ENCODE measurements at regions not wholly inside any gene's neighbourhood (a gene's known extent, or its start where the extent isn't known, plus 50 kb on each side); places are given as distances from the start of the nearest gene placed in this dataset.

- no peaks in the 10 kb centered on the region for H4K20me1 ChIP-seq (ENCODE audit: insufficient read depth, low read length)
- H4K8ac ChIP-seq (ENCODE audit: low read depth in 2 of 2, low read length in 2 of 2), result no peak overlapping the region
- H2BK120ac ChIP-seq (ENCODE audit: low read depth, low read length), result no peak overlapping the region
- TF ChIP-seq RAD21 (IDR thresholded peaks at IDR 0.05; ENCODE audit: low read length) (no peak), BHLHE40 (IDR thresholded peaks at IDR 0.05; ENCODE audit: low read depth, low read length) (no peak), MXI1 (IDR thresholded peaks at IDR 0.05; ENCODE audit: borderline replicate concordance, low read depth, low read length) (no peak), MAFK (IDR thresholded peaks at IDR 0.05; ENCODE audit: low read depth, low read length) (no peak), NFE2L2 (IDR thresholded peaks at IDR 0.05; ENCODE audit: low read depth, low read length) (no peak), SMC3 (IDR thresholded peaks at IDR 0.05; ENCODE audit: low read depth, low read length) (no peak), RFX5 (IDR thresholded peaks at IDR 0.05; ENCODE audit: low read depth, low read length) (no peak), POLR2A (IDR thresholded peaks at IDR 0.05; ENCODE audit: low read depth, low read length) (no peak)
- TF ChIP-seq, protein P1, sequence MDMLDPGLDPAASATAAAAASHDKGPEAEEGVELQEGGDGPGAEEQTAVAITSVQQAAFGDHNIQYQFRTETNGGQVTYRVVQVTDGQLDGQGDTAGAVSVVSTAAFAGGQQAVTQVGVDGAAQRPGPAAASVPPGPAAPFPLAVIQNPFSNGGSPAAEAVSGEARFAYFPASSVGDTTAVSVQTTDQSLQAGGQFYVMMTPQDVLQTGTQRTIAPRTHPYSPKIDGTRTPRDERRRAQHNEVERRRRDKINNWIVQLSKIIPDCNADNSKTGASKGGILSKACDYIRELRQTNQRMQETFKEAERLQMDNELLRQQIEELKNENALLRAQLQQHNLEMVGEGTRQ (IDR thresholded peaks at IDR 0.05; ENCODE audit: low read depth, low read length), result no peak
- TF ChIP-seq, protein P2, sequence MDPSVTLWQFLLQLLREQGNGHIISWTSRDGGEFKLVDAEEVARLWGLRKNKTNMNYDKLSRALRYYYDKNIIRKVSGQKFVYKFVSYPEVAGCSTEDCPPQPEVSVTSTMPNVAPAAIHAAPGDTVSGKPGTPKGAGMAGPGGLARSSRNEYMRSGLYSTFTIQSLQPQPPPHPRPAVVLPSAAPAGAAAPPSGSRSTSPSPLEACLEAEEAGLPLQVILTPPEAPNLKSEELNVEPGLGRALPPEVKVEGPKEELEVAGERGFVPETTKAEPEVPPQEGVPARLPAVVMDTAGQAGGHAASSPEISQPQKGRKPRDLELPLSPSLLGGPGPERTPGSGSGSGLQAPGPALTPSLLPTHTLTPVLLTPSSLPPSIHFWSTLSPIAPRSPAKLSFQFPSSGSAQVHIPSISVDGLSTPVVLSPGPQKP (IDR thresholded peaks at IDR 0.05; ENCODE audit: borderline replicate concordance, low read depth, low read length), result no peak
- no peak overlapping the region for H3K14ac ChIP-seq (replicated peaks; ENCODE audit: low read depth, low read length)
- no peaks in the 10 kb centered on the region for H3K4me1 ChIP-seq (ENCODE audit: control insufficient read depth, insufficient read depth, low read length)
- no peak overlapping the region for H4K5ac ChIP-seq (ENCODE audit: low read depth, low read length)
- DNase-seq (no peak), ATAC-seq (ENCODE audit: low read depth) (no peak)
- H3K79me1 ChIP-seq (ENCODE audit: low read depth in 1 of 2, low read length in 2 of 2), result no peaks in the 10 kb centered on the region
- H2AK9ac ChIP-seq (replicated peaks; ENCODE audit: low read depth, low read length, poor library complexity), result no peak overlapping the region
- H2BK20ac ChIP-seq (ENCODE audit: low read depth, low read length), result no peak overlapping the region
- dilution Hi-C loops (cut with HindIII; ENCODE audit: low sequenced_read_pairs, unreplicated experiment) (no loop called here), in situ Hi-C loops (cut with MboI; ENCODE audit: low sequenced_read_pairs) (no loop called here), intact Hi-C loops (cut with micrococcal nuclease) (no loop called here)
- no peak overlapping the region for H3K4ac ChIP-seq (ENCODE audit: low read depth, low read length)
- no peak overlapping the region for H2BK5ac ChIP-seq (ENCODE audit: low read depth, low read length, poor library complexity, severe bottlenecking)
- no TSS peak for BruUV-seq (replicated peaks)
- H3K4me2 ChIP-seq (ENCODE audit: low read depth, low read length), result no peak overlapping the region
- ChIA-PET CTCF (interaction anchor here (0.6 kb wide), 1 partner anchor 12 kb away, joined by 3 read pairs; no protein-coding TSS in a partner anchor), POLR2A (ENCODE audit: unreplicated experiment) (no interaction called here)
- H3K4me3 ChIP-seq (ENCODE audit: insufficient read depth, low read depth, low read length), result no peak overlapping the region
- H3K27ac ChIP-seq (ENCODE audit: insufficient read depth, low read length), result no peak overlapping the region
- WGBS, 2 experiments (ENCODE audit: extremely low coverage in 2 of 2, insufficient read length in 1 of 2), result no CpG with 5 or more reads among the region's 3 CpGs
- H3K9ac ChIP-seq (ENCODE audit: low read depth, low read length), result no peak overlapping the region
- H2AK5ac ChIP-seq (ENCODE audit: low read depth, low read length), result no peak overlapping the region
- no peak overlapping the region for H2BK15ac ChIP-seq (ENCODE audit: low read depth, low read length)
- no peaks in the 10 kb centered on the region for H3K9me1 ChIP-seq (ENCODE audit: insufficient read depth, low read length)
- H3K18ac ChIP-seq (ENCODE audit: low read depth, low read length), result no peak overlapping the region
- H3K27me3 ChIP-seq (ENCODE audit: control insufficient read depth, insufficient read depth, low read length), result no peaks in the 10 kb centered on the region
- H3K23ac ChIP-seq (ENCODE audit: low read depth, low read length), result no peak overlapping the region
- H3K9me3 ChIP-seq (ENCODE audit: control insufficient read depth, insufficient read depth, low read length), result no peaks in the 10 kb centered on the region
- H3K36me3 ChIP-seq (ENCODE audit: control insufficient read depth, insufficient read depth, low read length), result no peaks in the 10 kb centered on the region
- H4K91ac ChIP-seq (ENCODE audit: insufficient read depth, low read depth, low read length), result no peak overlapping the region
- no peak overlapping the region for H3K56ac ChIP-seq (ENCODE audit: extremely low read depth, insufficient read depth, low read length)
- no peak overlapping the region for H2AFZ ChIP-seq (replicated peaks; ENCODE audit: low read length, poor library complexity)
Measured at GRCh38 chrX:127057891-127058619, 238.5 kb downstream of the PRR32 start.
